ENCODE measurements at regions not wholly inside any gene's neighbourhood (a gene's known extent, or its start where the extent isn't known, plus 50 kb on each side); places are given as distances from the start of the nearest gene placed in this dataset.
"Not testable (repeated sequence)": the region's sequence is repeated elsewhere in the genome, so short reads cannot be mapped to it uniquely, and the experiment has no call there.

DNA sequence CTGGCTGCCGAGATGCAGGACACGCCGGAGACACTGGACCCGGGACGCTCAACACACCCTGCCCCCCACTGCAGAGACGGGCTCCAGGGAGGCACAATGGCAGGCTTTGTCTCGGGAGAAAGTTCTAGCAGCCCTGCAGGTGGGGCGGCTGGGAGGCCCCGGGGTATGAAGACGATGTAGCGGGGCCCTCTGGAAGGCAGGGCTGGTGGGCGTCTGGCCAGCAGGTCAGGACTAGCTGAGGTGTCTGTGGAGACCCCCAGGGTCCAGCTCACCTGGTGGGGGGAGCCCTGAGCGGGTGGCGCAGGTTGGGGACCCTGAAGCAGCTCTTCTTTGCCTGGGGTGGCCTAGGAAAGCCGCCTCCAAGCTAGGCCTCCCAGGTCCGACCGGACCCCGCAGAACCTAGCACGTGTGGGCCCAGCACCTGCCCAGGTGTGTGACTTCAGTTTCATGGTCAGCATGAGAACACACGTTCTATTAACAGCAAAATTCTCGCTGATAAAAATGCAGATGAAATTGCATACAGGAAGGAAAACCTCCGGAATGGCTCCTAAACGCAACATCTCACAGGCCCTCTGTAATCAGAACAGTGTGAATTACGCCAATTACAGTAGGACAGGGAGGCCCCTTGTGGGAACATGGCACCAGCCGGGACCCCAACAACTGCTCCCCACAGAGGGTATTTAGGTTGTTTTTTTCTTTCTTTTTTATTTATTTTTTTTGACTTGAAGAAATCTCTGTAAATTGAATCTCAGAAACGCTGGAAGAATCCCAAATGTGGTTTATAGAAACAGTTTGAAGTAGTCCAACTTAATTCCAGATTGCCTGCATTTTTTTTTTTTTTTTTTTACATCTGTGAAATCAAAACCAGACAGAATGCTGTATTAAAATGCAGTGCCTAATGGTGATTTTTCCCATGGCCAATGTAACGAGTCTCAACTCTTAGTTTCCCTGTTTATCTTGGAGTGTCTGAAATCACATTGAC, 195.6 kb upstream of the ZNF469 start:
- TF ChIP-seq MAFK (IDR thresholded peaks at IDR 0.05; ENCODE audit: low read depth, low read length); RFX5 (IDR thresholded peaks at IDR 0.05; ENCODE audit: borderline replicate concordance, low read depth, low read length); BRCA1 (IDR thresholded peaks at IDR 0.05; ENCODE audit: low read depth, low read length); BCL11A (IDR thresholded peaks at IDR 0.05; ENCODE audit: low read depth in 2 of 2, low read length in 2 of 2); RAD21 (IDR thresholded peaks at IDR 0.05 in 1 of 2, conservative IDR thresholded peaks at IDR 0.05 in 1 of 2; ENCODE audit: low read depth in 2 of 2, low read length in 2 of 2); POLR2AphosphoS5 (IDR thresholded peaks at IDR 0.05; ENCODE audit: low read depth, low read length); ZNF274 (IDR thresholded peaks at IDR 0.05; ENCODE audit: borderline replicate concordance, extremely low read depth, low read length): not testable (repeated sequence)
- TF ChIP-seq, protein P1, sequence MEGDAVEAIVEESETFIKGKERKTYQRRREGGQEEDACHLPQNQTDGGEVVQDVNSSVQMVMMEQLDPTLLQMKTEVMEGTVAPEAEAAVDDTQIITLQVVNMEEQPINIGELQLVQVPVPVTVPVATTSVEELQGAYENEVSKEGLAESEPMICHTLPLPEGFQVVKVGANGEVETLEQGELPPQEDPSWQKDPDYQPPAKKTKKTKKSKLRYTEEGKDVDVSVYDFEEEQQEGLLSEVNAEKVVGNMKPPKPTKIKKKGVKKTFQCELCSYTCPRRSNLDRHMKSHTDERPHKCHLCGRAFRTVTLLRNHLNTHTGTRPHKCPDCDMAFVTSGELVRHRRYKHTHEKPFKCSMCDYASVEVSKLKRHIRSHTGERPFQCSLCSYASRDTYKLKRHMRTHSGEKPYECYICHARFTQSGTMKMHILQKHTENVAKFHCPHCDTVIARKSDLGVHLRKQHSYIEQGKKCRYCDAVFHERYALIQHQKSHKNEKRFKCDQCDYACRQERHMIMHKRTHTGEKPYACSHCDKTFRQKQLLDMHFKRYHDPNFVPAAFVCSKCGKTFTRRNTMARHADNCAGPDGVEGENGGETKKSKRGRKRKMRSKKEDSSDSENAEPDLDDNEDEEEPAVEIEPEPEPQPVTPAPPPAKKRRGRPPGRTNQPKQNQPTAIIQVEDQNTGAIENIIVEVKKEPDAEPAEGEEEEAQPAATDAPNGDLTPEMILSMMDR (IDR thresholded peaks at IDR 0.05; ENCODE audit: control extremely low read depth in 1 of 3, insufficient read depth in 1 of 3, low read depth in 1 of 3, low read length in 3 of 3): not testable (repeated sequence)
- TF ChIP-seq, protein P2, sequence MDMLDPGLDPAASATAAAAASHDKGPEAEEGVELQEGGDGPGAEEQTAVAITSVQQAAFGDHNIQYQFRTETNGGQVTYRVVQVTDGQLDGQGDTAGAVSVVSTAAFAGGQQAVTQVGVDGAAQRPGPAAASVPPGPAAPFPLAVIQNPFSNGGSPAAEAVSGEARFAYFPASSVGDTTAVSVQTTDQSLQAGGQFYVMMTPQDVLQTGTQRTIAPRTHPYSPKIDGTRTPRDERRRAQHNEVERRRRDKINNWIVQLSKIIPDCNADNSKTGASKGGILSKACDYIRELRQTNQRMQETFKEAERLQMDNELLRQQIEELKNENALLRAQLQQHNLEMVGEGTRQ (IDR thresholded peaks at IDR 0.05; ENCODE audit: low read length): not testable (repeated sequence)
- TF ChIP-seq, protein P3, sequence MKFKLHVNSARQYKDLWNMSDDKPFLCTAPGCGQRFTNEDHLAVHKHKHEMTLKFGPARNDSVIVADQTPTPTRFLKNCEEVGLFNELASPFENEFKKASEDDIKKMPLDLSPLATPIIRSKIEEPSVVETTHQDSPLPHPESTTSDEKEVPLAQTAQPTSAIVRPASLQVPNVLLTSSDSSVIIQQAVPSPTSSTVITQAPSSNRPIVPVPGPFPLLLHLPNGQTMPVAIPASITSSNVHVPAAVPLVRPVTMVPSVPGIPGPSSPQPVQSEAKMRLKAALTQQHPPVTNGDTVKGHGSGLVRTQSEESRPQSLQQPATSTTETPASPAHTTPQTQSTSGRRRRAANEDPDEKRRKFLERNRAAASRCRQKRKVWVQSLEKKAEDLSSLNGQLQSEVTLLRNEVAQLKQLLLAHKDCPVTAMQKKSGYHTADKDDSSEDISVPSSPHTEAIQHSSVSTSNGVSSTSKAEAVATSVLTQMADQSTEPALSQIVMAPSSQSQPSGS (IDR thresholded peaks at IDR 0.05; ENCODE audit: low read length): not testable (repeated sequence)

Measured in H1 (cell line).